ENCODE measurements at regions not wholly inside any gene's neighbourhood (a gene's known extent, or its start where the extent isn't known, plus 50 kb on each side); places are given as distances from the start of the nearest gene placed in this dataset.

GRCh38 chr2:122478771-122479170 lies 723.3 kb downstream of the TSN start:
- Mint-ChIP-seq H3K36me3 (no peaks in the 10 kb centered on the region), H3K4me3 (no peak overlapping the region), H3K4me1 (no peaks in the 10 kb centered on the region), H3K27me3 (no peaks in the 10 kb centered on the region), H3K27ac (no peak overlapping the region), H3K9me3 (ENCODE audit: low read depth) (no peaks in the 10 kb centered on the region)
- ATAC-seq, result no peak
- CTCF ChIA-PET, result no interaction called here
- no peak for DNase-seq

- no peak for DNase-seq
- Mint-ChIP-seq H3K9me3 (ENCODE audit: low read depth) (no peaks in the 10 kb centered on the region), H3K4me1 (no peaks in the 10 kb centered on the region), H3K27ac (no peak overlapping the region), H3K27me3 (no peaks in the 10 kb centered on the region), H3K36me3 (no peaks in the 10 kb centered on the region), H3K4me3 (no peak overlapping the region)
- no peak for ATAC-seq
- CTCF ChIA-PET, result interaction anchor here (0.6 kb wide), 1 partner anchor 16 kb away, joined by 3 read pairs; no protein-coding TSS in a partner anchor
Observed at GRCh38 chr2:122480501-122481243, 725.2 kb downstream of the TSN start.

GRCh38 chr2:122481244-122481622 lies 725.8 kb downstream of the TSN start:
- no peak for DNase-seq
- ATAC-seq, result no peak
- H3K9me3 Mint-ChIP-seq (ENCODE audit: low read depth), result no peaks in the 10 kb centered on the region
- no peaks in the 10 kb centered on the region for H3K27me3 Mint-ChIP-seq
- H3K4me1 Mint-ChIP-seq, result no peaks in the 10 kb centered on the region
- CTCF ChIA-PET, result interaction anchor here (0.6 kb wide), 1 partner anchor 17 kb away, joined by 3 read pairs; no protein-coding TSS in a partner anchor
- no peak overlapping the region for H3K27ac Mint-ChIP-seq
- no peaks in the 10 kb centered on the region for H3K36me3 Mint-ChIP-seq
- no peak overlapping the region for H3K4me3 Mint-ChIP-seq

GRCh38 chr2:122481717-122482116 lies 726.3 kb downstream of the TSN start:
- Mint-ChIP-seq H3K4me1 (no peaks in the 10 kb centered on the region), H3K27me3 (no peaks in the 10 kb centered on the region), H3K36me3 (no peaks in the 10 kb centered on the region), H3K9me3 (ENCODE audit: low read depth) (no peaks in the 10 kb centered on the region), H3K4me3 (no peak overlapping the region), H3K27ac (no peak overlapping the region)
- CTCF ChIA-PET, result no interaction called here
- ATAC-seq (no peak), DNase-seq (no peak)

- Mint-ChIP-seq H3K27me3 (no peaks in the 10 kb centered on the region), H3K4me1 (no peaks in the 10 kb centered on the region), H3K27ac (no peak overlapping the region), H3K4me3 (no peak overlapping the region), H3K9me3 (ENCODE audit: low read depth) (no peaks in the 10 kb centered on the region), H3K36me3 (no peaks in the 10 kb centered on the region)
- no peak for DNase-seq
- no peak for ATAC-seq
- CTCF ChIA-PET, result no interaction called here
Observed at GRCh38 chr2:122486086-122486485, 730.6 kb downstream of the TSN start.

- DNase-seq, result no peak
- Mint-ChIP-seq H3K4me3 (no peak overlapping the region), H3K9me3 (ENCODE audit: low read depth) (no peaks in the 10 kb centered on the region), H3K27me3 (no peaks in the 10 kb centered on the region), H3K27ac (no peak overlapping the region), H3K36me3 (no peaks in the 10 kb centered on the region), H3K4me1 (no peaks in the 10 kb centered on the region)
- ATAC-seq, result no peak
- CTCF ChIA-PET, result no interaction called here
Observed at GRCh38 chr2:122486705-122487415, 731.4 kb downstream of the TSN start.

GRCh38 chr2:122491011-122491410 lies 735.6 kb downstream of the TSN start:
- Mint-ChIP-seq H3K4me1 (no peaks in the 10 kb centered on the region), H3K9me3 (ENCODE audit: low read depth) (no peaks in the 10 kb centered on the region), H3K27ac (no peak overlapping the region), H3K36me3 (no peaks in the 10 kb centered on the region), H3K4me3 (no peak overlapping the region), H3K27me3 (no peaks in the 10 kb centered on the region)
- CTCF ChIA-PET, result no interaction called here
- DNase-seq, result no peak
- ATAC-seq, result no peak

- no peaks in the 10 kb centered on the region for H3K4me1 Mint-ChIP-seq
- DNase-seq (no peak), ATAC-seq (no peak)
- no peaks in the 10 kb centered on the region for H3K36me3 Mint-ChIP-seq
- H3K27me3 Mint-ChIP-seq, result no peaks in the 10 kb centered on the region
- H3K27ac Mint-ChIP-seq, result no peak overlapping the region
- H3K9me3 Mint-ChIP-seq (ENCODE audit: low read depth), result no peaks in the 10 kb centered on the region
- H3K4me3 Mint-ChIP-seq, result no peak overlapping the region
- CTCF ChIA-PET, result no interaction called here
Observed at GRCh38 chr2:122500316-122501105, 745.1 kb downstream of the TSN start.

- ATAC-seq (no peak), DNase-seq (no peak)
- H3K4me1 Mint-ChIP-seq, result no peaks in the 10 kb centered on the region
- H3K27ac Mint-ChIP-seq, result no peak overlapping the region
- peaks cover 2% of the 10 kb centered on the region for H3K9me3 Mint-ChIP-seq (ENCODE audit: low read depth)
- CTCF ChIA-PET, result no interaction called here
- no peaks in the 10 kb centered on the region for H3K27me3 Mint-ChIP-seq
- no peak overlapping the region for H3K4me3 Mint-ChIP-seq
- H3K36me3 Mint-ChIP-seq, result no peaks in the 10 kb centered on the region
Observed at GRCh38 chr2:122506620-122507019, 751.2 kb downstream of the TSN start.

- no peak overlapping the region for H3K4me3 Mint-ChIP-seq
- ATAC-seq (no peak), DNase-seq (no peak)
- no peaks in the 10 kb centered on the region for H3K4me1 Mint-ChIP-seq
- peaks cover 2% of the 10 kb centered on the region for H3K9me3 Mint-ChIP-seq (ENCODE audit: low read depth)
- H3K27me3 Mint-ChIP-seq, result no peaks in the 10 kb centered on the region
- H3K27ac Mint-ChIP-seq, result no peak overlapping the region
- CTCF ChIA-PET, result no interaction called here
- no peaks in the 10 kb centered on the region for H3K36me3 Mint-ChIP-seq
Observed at GRCh38 chr2:122507261-122507660, 751.8 kb downstream of the TSN start.

GRCh38 chr2:122512091-122512490 lies 756.6 kb downstream of the TSN start:
- H3K4me3 Mint-ChIP-seq, result no peak overlapping the region
- H3K36me3 Mint-ChIP-seq, result no peaks in the 10 kb centered on the region
- CTCF ChIA-PET, result no interaction called here
- peaks cover 3% of the 10 kb centered on the region for H3K9me3 Mint-ChIP-seq (ENCODE audit: low read depth)
- H3K4me1 Mint-ChIP-seq, result no peaks in the 10 kb centered on the region
- ATAC-seq (no peak), DNase-seq (no peak)
- H3K27ac Mint-ChIP-seq, result no peak overlapping the region
- no peaks in the 10 kb centered on the region for H3K27me3 Mint-ChIP-seq

- H3K36me3 Mint-ChIP-seq, result no peaks in the 10 kb centered on the region
- no peaks in the 10 kb centered on the region for H3K4me1 Mint-ChIP-seq
- DNase-seq, result no peak
- H3K4me3 Mint-ChIP-seq, result no peak overlapping the region
- peaks cover 3% of the 10 kb centered on the region for H3K9me3 Mint-ChIP-seq (ENCODE audit: low read depth)
- ATAC-seq, result no peak
- H3K27ac Mint-ChIP-seq, result no peak overlapping the region
- CTCF ChIA-PET, result no interaction called here
- H3K27me3 Mint-ChIP-seq, result no peaks in the 10 kb centered on the region
Observed at GRCh38 chr2:122514451-122514996, 759.1 kb downstream of the TSN start.

GRCh38 chr2:122515731-122516290 lies 760.4 kb downstream of the TSN start:
- no peaks in the 10 kb centered on the region for H3K4me1 Mint-ChIP-seq
- no peaks in the 10 kb centered on the region for H3K27me3 Mint-ChIP-seq
- no peak for ATAC-seq
- H3K27ac Mint-ChIP-seq, result no peak overlapping the region
- no peaks in the 10 kb centered on the region for H3K36me3 Mint-ChIP-seq
- no peak overlapping the region for H3K4me3 Mint-ChIP-seq
- DNase-seq, result no peak
- CTCF ChIA-PET, result no interaction called here
- peaks cover 3% of the 10 kb centered on the region for H3K9me3 Mint-ChIP-seq (ENCODE audit: low read depth)
